Smooth muscle cell (in vitro differentiated cells): ENCODE measurements at regions not wholly inside any gene's neighbourhood (a gene's known extent, or its start where the extent isn't known, plus 50 kb on each side); places are given as distances from the start of the nearest gene placed in this dataset.

Source experiments
- DNase-seq: peaks from one replicate; lab custom pipeline; 2025; ENCODE audit not compliant: unreplicated experiment; lab: John Stamatoyannopoulos, UW
- H2AFZ ChIP-seq: fragments of 200-600 bp; sonication (generic); 2 replicates; pipeline ENCODE4 v1.6.0; 2016; ENCODE audit warnings: antibody characterized with exemption, low read depth, mild to moderate bottlenecking
- H3F3A ChIP-seq: fragments of 200-600 bp; sonication (generic); 2 replicates; pipeline ENCODE4 v1.6.0; 2017; ENCODE audit warnings: antibody characterized with exemption, low read depth
- H3K27ac ChIP-seq: fragments of 200-600 bp; sonication (generic); 2 replicates; pipeline ENCODE4 v1.5.1; 2016; ENCODE audit warnings: low read depth, mild to moderate bottlenecking
- H3K27me3 ChIP-seq: fragments of 200-600 bp; sonication (generic); 2 replicates; pipeline ENCODE4 v1.6.1; 2016; ENCODE audit warnings: low read depth, mild to moderate bottlenecking
- H3K36me3 ChIP-seq: fragments of 200-600 bp; sonication (generic); 2 replicates; pipeline ENCODE4 v1.5.1; 2016; ENCODE audit warnings: low read depth
- H3K4me1 ChIP-seq: fragments of 200-600 bp; sonication (generic); 2 replicates; pipeline ENCODE4 v1.5.1; 2016; ENCODE audit warnings: low read depth
- H3K4me2 ChIP-seq: fragments of 200-600 bp; sonication (generic); 2 replicates; pipeline ENCODE4 v1.6.0; 2016; ENCODE audit warnings: mild to moderate bottlenecking
- H3K4me3 ChIP-seq: fragments of 200-600 bp; sonication (generic); 2 replicates; pipeline ENCODE4 v1.5.1; 2016; ENCODE audit warnings: mild to moderate bottlenecking
- H3K79me2 ChIP-seq: fragments of 200-600 bp; sonication (generic); 2 replicates; pipeline ENCODE4 v1.6.0; 2016; ENCODE audit warnings: low read depth, mild to moderate bottlenecking
- H3K9ac ChIP-seq: fragments of 200-600 bp; sonication (generic); 2 replicates; pipeline ENCODE4 v1.6.0; 2016; ENCODE audit warnings: low read depth
- H3K9me3 ChIP-seq: fragments of 200-600 bp; sonication (generic); replicated peaks from 2 replicates; pipeline ENCODE4 v1.5.1; 2016; ENCODE audit warnings: low read depth
- H4K20me1 ChIP-seq: fragments of 200-600 bp; sonication (generic); 2 replicates; pipeline ENCODE4 v1.6.0; 2016; ENCODE audit warnings: low read depth
- CTCF ChIP-seq: fragments of 200-600 bp; sonication (generic); IDR thresholded peaks from 2 replicates; pipeline ENCODE4 v1.5.1; 2017; ENCODE audit warnings: borderline replicate concordance, mild to moderate bottlenecking, antibody characterized with exemption; ENCODE audit not compliant: insufficient read depth, poor library complexity, severe bottlenecking
- WGBS: methylation state at CpG from one replicate; pipeline ENCODE4 v1.1.7; 2016; ENCODE audit warnings: low lambda C conversion rate; 5-methylcytosine and 5-hydroxymethylcytosine counted together

- Histone ChIP-seq H3K36me3 (no peaks in the 10 kb centered on the region), H3K4me2 (no peak overlapping the region), H3K9me3 (no peaks in the 10 kb centered on the region), H3K4me3 (no peak overlapping the region), H3K79me2 (no peaks in the 10 kb centered on the region), H3K4me1 (peaks cover 8% of the 10 kb centered on the region), H3F3A (no peaks in the 10 kb centered on the region), H3K9ac (no peak overlapping the region), H4K20me1 (no peaks in the 10 kb centered on the region), H2AFZ (no peak overlapping the region), H3K27me3 (no peaks in the 10 kb centered on the region), H3K27ac (no peak overlapping the region)
- TF ChIP-seq CTCF, result no peak
- DNase-seq, result no peak
- 78% methylated on average over 3 of the region's 3 CpGs for WGBS
Observed at GRCh38 chr2:75775311-75775823, 64.7 kb upstream of the GCFC2 start.

GRCh38 chr2:75772908-75773630 is 62.4 kb upstream of the GCFC2 start:
- no peaks in the 10 kb centered on the region for H4K20me1 ChIP-seq
- no peaks in the 10 kb centered on the region for H3K27me3 ChIP-seq
- H3K9ac ChIP-seq, result no peak overlapping the region
- H2AFZ ChIP-seq, result no peak overlapping the region
- H3K4me2 ChIP-seq, result no peak overlapping the region
- no peak for TF ChIP-seq CTCF
- no peak overlapping the region for H3K4me3 ChIP-seq
- no peak for DNase-seq
- no peaks in the 10 kb centered on the region for H3K79me2 ChIP-seq
- no peak overlapping the region for H3K27ac ChIP-seq
- H3K36me3 ChIP-seq, result no peaks in the 10 kb centered on the region
- H3K4me1 ChIP-seq, result peaks cover 8% of the 10 kb centered on the region
- WGBS, result 29% methylated on average over 5 of the region's 5 CpGs
- H3F3A ChIP-seq, result no peaks in the 10 kb centered on the region
- no peaks in the 10 kb centered on the region for H3K9me3 ChIP-seq

- WGBS, result 71% methylated on average over 1 of the region's 1 CpG
- Histone ChIP-seq H3K27me3 (peaks cover 11% of the 10 kb centered on the region), H3K79me2 (no peaks in the 10 kb centered on the region), H3K4me3 (no peak overlapping the region), H3K27ac (no peak overlapping the region), H3K9me3 (no peaks in the 10 kb centered on the region), H3F3A (no peaks in the 10 kb centered on the region), H3K4me2 (no peak overlapping the region), H3K4me1 (no peaks in the 10 kb centered on the region), H2AFZ (no peak overlapping the region), H3K9ac (no peak overlapping the region), H4K20me1 (no peaks in the 10 kb centered on the region), H3K36me3 (no peaks in the 10 kb centered on the region)
- no peak for TF ChIP-seq CTCF
- no peak for DNase-seq
Observed at GRCh38 chr2:75765798-75766197, 55.1 kb upstream of the GCFC2 start.

- TF ChIP-seq CTCF, result no peak
- WGBS, result 61% methylated on average over 3 of the region's 3 CpGs
Observed at GRCh38 chr2:75764611-75765010, 53.9 kb upstream of the GCFC2 start.

More at GRCh38 chr2:75764611-75765010, 53.9 kb upstream of the GCFC2 start:
- no peaks in the 10 kb centered on the region for H3K36me3 ChIP-seq
- no peak overlapping the region for H3K9ac ChIP-seq
- no peaks in the 10 kb centered on the region for H3K4me1 ChIP-seq
- H4K20me1 ChIP-seq, result no peaks in the 10 kb centered on the region
- DNase-seq, result no peak
- H3K79me2 ChIP-seq, result no peaks in the 10 kb centered on the region
- H3K4me3 ChIP-seq, result no peak overlapping the region
- no peak overlapping the region for H3K27ac ChIP-seq
- H3F3A ChIP-seq, result no peaks in the 10 kb centered on the region
- H3K9me3 ChIP-seq, result no peaks in the 10 kb centered on the region
- H3K4me2 ChIP-seq, result no peak overlapping the region
- H2AFZ ChIP-seq, result no peak overlapping the region
- H3K27me3 ChIP-seq, result peaks cover 11% of the 10 kb centered on the region
